Mucosa of descending colon (tissue), 3 donors: ENCODE measurements at regions not wholly inside any gene's neighbourhood (a gene's known extent, or its start where the extent isn't known, plus 50 kb on each side); places are given as distances from the start of the nearest gene placed in this dataset.

Experiments used
- ATAC-seq: fragments of 200-7000 bp; cut with Tn5 transposase; one replicate; pipeline ENCODE4 v1.9.1; 2020; ENCODE audit warnings: mild to moderate bottlenecking, moderate library complexity
- DNase-seq, 3 donors: peaks; one replicate each; pipeline ENCODE4 v3.0.0-alpha.2; 2020
- H3K36me3 ChIP-seq: fragments of 200-600 bp; one replicate; pipeline ENCODE4 v1.8.0; 2021; ENCODE audit warnings: low read depth, mild to moderate bottlenecking
- H3K4me1 ChIP-seq: fragments of 200-600 bp; one replicate; pipeline ENCODE4 v1.8.0; 2021; ENCODE audit warnings: low read depth, mild to moderate bottlenecking
- H3K4me3 ChIP-seq: fragments of 200-600 bp; one replicate; pipeline ENCODE4 v1.8.0; 2021; ENCODE audit warnings: mild to moderate bottlenecking
- H3K9me3 ChIP-seq: fragments of 200-600 bp; one replicate; pipeline ENCODE4 v1.8.0; 2021; ENCODE audit warnings: mild to moderate bottlenecking
- intact Hi-C, 2 donors: fragments of 100-400 bp; cut with DNase I in 1 of 2; cut with micrococcal nuclease in 1 of 2; formaldehyde crosslinking; loops; one replicate each; pipeline versions ENCODE4 v1.11.0 to v1.11.1; 2022; cut with DNase I, micrococcal nuclease
- TF ChIP-seq, protein P1 (sequence below): fragments of 200-600 bp; IDR thresholded peaks from one replicate; pipeline ENCODE4 v1.8.0; 2022; ENCODE audit warnings: antibody characterized with exemption, mild to moderate bottlenecking
- donor health status: DM: no; HTN: no; CAD: no; lungs with moderate emphysema.
- donor health status: DM: no; HTN: no; CAD: no.
- donor health status: DM: no; HTN: yes; CAD: no.

DNA sequence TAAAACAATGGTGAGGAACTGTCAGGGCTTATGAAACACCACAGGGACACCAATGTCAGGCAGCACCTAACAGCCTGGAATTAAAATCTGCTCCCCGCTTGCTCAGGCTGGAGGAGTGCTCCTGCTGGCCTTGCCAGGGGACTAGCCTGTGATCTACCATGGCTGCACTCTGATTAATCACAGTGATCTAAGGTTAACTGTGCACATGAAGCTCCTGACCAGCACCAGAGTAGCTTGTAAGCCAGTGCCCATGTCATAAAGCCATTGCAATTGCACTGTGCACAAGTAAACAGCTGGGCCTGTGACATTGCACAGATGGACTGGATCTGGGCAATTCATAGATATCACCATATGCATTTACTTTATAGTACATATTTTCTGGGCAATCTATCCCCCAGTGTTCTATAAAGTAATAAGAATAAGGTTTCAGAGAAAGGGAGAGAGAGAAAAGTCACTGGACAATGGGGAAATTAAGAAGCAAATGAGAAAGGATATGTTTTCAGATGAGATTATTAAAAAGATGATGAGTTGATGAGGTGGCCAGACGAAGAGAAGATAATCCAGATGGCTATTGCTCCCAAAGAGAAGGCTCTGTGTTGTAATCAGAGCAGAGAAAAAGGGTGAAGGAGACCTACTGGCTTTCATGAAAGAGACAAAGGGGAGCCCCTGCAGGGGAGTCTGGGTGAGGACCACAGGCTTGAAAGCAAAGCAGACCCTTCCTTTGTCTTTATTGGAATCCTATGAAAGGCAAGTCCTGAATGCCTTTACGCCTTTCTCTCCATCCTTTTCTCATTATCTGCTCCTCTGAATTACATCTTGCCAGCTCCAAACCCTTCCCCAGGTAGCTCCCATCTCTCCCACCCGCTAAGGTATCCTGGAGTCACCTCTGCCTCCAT lies 145.8 kb downstream of the SLC38A6 start:
- no peak for DNase-seq
- H3K9me3 ChIP-seq: no peaks in the 10 kb centered on the region

DNA sequence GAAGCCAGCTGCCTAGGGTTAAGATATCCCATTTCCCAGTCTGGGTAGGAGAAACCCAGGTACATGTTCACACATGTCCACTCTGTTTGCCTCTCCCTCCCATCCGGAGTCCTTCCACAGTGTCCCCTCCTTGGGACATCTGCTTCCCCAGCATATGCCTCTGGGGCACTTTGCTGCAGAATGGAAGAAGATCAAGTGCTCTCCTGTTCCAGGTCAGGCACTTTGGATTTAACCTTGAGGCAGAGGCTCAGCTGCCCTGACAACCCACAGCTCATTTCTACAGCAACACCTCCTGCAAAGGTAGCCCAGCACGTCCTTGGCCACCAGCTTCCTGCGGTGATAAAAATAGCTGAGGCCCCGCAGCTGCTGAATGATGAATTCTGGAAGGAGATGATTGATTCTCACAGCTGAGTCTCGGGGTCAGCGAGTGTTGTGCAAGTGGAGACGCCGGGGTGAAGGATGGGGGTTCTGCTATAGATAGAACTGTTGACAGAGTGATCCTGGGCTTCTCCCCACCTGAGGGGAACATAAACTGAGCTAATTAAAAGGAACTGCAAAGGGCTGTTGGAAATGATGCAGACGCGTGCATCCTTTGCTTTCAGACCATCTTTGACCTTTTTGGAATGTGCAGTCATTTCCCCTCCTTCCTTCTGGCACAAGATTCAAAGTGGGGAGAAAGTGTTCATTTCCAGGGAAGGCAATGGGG lies 145.0 kb downstream of the SLC38A6 start:
- H3K4me3 ChIP-seq: no peak overlapping the region
- H3K4me1 ChIP-seq: no peaks in the 10 kb centered on the region
- H3K9me3 ChIP-seq: no peaks in the 10 kb centered on the region
- TF ChIP-seq, protein P1, sequence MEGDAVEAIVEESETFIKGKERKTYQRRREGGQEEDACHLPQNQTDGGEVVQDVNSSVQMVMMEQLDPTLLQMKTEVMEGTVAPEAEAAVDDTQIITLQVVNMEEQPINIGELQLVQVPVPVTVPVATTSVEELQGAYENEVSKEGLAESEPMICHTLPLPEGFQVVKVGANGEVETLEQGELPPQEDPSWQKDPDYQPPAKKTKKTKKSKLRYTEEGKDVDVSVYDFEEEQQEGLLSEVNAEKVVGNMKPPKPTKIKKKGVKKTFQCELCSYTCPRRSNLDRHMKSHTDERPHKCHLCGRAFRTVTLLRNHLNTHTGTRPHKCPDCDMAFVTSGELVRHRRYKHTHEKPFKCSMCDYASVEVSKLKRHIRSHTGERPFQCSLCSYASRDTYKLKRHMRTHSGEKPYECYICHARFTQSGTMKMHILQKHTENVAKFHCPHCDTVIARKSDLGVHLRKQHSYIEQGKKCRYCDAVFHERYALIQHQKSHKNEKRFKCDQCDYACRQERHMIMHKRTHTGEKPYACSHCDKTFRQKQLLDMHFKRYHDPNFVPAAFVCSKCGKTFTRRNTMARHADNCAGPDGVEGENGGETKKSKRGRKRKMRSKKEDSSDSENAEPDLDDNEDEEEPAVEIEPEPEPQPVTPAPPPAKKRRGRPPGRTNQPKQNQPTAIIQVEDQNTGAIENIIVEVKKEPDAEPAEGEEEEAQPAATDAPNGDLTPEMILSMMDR: no peak
- H3K36me3 ChIP-seq: no peaks in the 10 kb centered on the region
- DNase-seq (no peak), ATAC-seq (no peak)
- intact Hi-C loops: no loop called here

More for the DNA sequence above, 145.8 kb downstream of the SLC38A6 start:
- TF ChIP-seq, protein P1: no peak
- intact Hi-C loops: no loop called here
- ATAC-seq: no peak
- no peak overlapping the region for H3K4me3 ChIP-seq
- H3K36me3 ChIP-seq: no peaks in the 10 kb centered on the region
- H3K4me1 ChIP-seq: no peaks in the 10 kb centered on the region

DNA sequence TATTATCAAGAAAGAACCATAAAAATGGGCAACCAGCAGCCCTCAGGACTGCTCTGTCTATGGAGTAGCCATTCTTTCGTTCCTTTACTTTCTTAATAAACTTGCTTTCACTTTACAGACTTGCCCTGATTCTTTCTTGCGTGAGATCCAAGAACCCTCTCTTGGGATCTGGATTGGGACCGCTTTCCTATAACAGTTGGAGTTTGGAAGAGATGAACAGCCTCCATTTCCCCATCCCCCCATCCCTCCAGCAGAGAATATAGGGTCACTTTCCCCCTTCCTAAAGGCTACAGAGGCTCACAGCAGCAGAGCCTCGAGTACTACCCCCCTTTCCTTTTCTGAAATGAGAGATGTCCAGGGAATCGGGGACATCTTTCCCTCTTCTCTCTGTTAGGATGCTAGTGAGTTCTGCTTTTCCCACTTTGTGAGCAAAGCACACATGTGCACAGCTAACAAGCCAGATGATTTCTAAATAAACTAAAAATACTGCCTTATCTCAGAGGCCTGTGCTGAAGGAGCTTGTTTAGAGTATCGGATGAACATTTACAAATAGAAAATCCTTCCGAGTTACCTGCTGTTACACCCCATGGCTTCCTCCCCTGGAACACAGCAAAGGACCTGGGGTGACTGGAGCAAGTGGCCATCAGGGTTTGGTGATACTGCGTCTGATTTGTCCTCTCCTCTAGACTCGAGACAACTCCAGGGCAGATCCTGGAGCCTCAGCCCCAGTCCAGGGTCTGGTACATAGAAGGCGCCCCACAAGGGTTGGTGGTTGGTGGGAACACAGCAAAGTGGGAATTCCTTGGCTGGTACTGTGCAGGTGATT lies 144.2 kb downstream of the SLC38A6 start:
- intact Hi-C loops: no loop called here
- H3K9me3 ChIP-seq: no peaks in the 10 kb centered on the region
- no peak for ATAC-seq
- TF ChIP-seq, protein P1: no peak
- no peak overlapping the region for H3K4me3 ChIP-seq
- H3K36me3 ChIP-seq: no peaks in the 10 kb centered on the region
- no peaks in the 10 kb centered on the region for H3K4me1 ChIP-seq
- DNase-seq: no peak

DNA sequence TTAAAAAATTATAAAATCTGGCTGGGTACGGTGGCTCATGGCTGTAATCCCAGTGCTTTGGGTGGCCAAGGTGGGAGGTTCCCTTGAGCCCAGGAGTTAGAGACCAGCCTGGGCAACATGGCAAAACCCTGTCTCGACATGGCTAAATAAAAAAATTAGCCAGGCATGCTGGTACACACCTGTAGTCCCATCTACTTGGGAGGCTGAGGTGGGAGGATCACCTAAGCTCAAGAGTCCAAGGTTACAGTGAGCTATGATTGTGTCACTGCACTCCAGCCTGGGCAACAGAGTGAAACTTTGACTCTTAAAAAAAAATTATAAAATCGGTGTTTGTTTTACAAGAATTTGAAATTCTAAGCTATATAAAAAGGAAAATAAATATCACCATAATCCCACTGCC lies 141.8 kb downstream of the SLC38A6 start:
- intact Hi-C loops: no loop called here
- DNase-seq (no peak), ATAC-seq (no peak)
- H3K36me3 ChIP-seq: no peaks in the 10 kb centered on the region
- TF ChIP-seq, protein P1: no peak
- no peaks in the 10 kb centered on the region for H3K4me1 ChIP-seq
- H3K9me3 ChIP-seq: no peaks in the 10 kb centered on the region
- no peak overlapping the region for H3K4me3 ChIP-seq

DNA sequence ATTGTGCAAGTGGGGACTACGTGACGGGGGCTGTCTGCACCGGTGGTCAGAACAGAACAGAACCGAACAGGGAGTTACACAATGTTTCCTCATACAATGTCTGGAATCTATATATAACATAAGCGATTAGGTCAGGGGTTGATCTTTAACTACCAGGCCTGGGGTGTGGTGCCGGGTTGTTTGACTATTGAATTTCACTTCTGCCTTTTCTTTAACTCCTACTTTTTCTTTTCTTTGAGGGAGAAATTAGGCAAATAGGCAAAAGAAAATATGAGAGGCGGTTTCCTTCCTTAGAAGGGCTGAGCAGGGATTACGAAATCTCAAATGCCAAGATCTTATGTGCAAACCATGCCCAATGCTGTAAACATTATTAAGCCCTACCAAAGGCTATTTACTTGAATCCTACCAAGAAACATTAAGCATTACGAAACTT lies 140.3 kb downstream of the SLC38A6 start:
- TF ChIP-seq, protein P1: no peak
- no peak for DNase-seq
- Histone ChIP-seq H3K4me1 (no peaks in the 10 kb centered on the region), H3K4me3 (no peak overlapping the region), H3K9me3 (no peaks in the 10 kb centered on the region), H3K36me3 (no peaks in the 10 kb centered on the region)
- no peak for ATAC-seq
- intact Hi-C loops: no loop called here
